Adrenal gland (tissue), 5 donors: ENCODE measurements at regions not wholly inside any gene's neighbourhood (a gene's known extent, or its start where the extent isn't known, plus 50 kb on each side); places are given as distances from the start of the nearest gene placed in this dataset.

Experiments
- POLR2A ChIP-seq, 2 donors: fragments of 450-650 bp; IDR thresholded peaks; one replicate each; pipeline ENCODE4 v1.6.1; 2017; ENCODE audit warnings: antibody characterized with exemption in 2 of 2, mild to moderate bottlenecking in 2 of 2, moderate library complexity in 1 of 2
- TF ChIP-seq, protein P1 (sequence below), 6 experiments: fragments of 450-650 bp in 4 of 6; fragments of 200-600 bp in 2 of 6; sonication (generic) in 1 of 6; IDR thresholded peaks; 1 replicate in 5 of 6; 2 replicates in 1 of 6; pipeline versions ENCODE4 v1.5.1 to v1.8.0; 2016 to 2021; ENCODE audit warnings: antibody characterized with exemption in 6 of 6, mild to moderate bottlenecking in 2 of 6, moderate library complexity in 1 of 6
- donor health status: DM: no; HTN: no; CAD: no.

GRCh38 chr12:90303771-90304170 is 595.1 kb upstream of the ATP2B1 start:
- TF ChIP-seq, protein P1, sequence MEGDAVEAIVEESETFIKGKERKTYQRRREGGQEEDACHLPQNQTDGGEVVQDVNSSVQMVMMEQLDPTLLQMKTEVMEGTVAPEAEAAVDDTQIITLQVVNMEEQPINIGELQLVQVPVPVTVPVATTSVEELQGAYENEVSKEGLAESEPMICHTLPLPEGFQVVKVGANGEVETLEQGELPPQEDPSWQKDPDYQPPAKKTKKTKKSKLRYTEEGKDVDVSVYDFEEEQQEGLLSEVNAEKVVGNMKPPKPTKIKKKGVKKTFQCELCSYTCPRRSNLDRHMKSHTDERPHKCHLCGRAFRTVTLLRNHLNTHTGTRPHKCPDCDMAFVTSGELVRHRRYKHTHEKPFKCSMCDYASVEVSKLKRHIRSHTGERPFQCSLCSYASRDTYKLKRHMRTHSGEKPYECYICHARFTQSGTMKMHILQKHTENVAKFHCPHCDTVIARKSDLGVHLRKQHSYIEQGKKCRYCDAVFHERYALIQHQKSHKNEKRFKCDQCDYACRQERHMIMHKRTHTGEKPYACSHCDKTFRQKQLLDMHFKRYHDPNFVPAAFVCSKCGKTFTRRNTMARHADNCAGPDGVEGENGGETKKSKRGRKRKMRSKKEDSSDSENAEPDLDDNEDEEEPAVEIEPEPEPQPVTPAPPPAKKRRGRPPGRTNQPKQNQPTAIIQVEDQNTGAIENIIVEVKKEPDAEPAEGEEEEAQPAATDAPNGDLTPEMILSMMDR (IDR thresholded peaks at IDR 0.05), result no peak
- no peak for TF ChIP-seq POLR2A (IDR thresholded peaks at IDR 0.05)
